HG02884 (cell line): ENCODE measurements at regions not wholly inside any gene's neighbourhood (a gene's known extent, or its start where the extent isn't known, plus 50 kb on each side); places are given as distances from the start of the nearest gene placed in this dataset.
A peak's percentile ranks its signal among the peaks of the same experiment; 100 is the strongest.

Source experiments
- ATAC-seq: cut with Tn5 transposase; IDR thresholded peaks from one replicate; pipeline ENCODE4 v1.9.1; 2021; ENCODE audit warnings: mild to moderate bottlenecking, moderate library complexity; ENCODE audit not compliant: unreplicated experiment

DNA sequence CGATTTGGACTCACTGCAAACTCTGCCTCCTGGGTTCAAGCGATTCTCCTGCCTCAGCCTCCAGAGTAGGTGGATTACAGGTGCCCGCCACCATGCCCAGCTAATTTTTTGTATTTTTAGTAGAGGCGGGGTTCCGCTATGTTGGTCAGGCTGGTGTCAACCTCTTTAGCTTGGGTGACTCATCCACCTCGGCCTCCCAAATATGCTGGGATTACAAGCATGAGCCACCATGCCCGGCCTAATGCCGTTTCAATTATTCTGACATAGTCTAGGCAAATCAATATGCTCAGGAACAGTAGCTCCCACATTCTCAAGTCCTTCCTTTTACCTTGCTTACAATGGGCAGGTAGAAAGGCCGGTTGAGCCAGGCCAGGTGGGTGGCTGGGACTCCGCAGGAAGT, 82.0 kb upstream of the EEA1 start:
- no peak for ATAC-seq

GRCh38 chr12:93015871-93016751, 87.0 kb upstream of the EEA1 start:
- no peak for ATAC-seq

DNA sequence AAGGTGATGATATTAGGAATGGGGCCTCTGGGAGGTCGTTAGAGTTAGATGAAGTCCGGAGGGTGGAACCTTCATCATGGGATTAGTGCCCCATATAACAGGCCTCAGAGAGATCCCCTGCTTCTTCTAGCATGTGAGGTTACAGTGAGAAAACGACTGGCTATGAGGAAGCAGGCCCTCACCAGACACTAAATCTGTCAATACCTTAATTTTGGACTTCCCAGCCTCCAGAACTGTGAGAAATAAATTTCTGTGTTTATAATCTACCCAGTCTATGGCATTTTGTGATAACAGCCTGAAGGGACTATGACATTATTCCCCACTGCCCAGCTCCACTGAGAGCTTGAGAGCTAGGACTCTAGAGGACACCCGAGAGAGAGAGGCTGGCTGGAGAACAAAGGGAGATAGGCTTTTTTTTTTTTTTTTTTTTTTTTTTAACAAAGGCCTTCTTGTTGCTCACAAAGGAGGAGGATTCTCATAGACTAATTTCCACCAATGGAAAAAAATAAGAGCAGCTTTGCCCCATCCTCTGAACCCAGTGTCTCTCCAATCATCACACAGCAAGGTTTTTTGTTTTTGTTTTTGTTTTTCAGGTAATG, 87.8 kb upstream of the EEA1 start:
- no peak for ATAC-seq

DNA sequence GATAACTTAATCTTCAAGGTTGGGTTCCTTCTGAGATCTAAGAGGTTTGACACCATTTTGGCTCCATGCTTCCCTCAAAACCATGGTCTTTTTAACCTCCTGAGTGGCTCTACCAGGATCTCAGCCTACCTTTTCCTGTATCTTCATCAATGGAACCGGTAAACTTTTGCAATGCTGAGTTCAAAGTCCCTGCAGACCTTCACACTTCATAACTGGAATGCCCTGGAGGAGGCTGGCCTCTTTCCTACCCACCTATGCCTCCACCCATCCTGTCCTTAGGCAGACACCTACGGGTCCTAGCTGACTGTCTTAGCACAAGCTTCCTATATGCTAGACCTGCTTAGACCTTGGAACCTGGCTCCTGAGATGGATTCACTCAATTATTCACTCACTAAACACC, 89.5 kb upstream of the EEA1 start:
- ATAC-seq, result no peak

DNA sequence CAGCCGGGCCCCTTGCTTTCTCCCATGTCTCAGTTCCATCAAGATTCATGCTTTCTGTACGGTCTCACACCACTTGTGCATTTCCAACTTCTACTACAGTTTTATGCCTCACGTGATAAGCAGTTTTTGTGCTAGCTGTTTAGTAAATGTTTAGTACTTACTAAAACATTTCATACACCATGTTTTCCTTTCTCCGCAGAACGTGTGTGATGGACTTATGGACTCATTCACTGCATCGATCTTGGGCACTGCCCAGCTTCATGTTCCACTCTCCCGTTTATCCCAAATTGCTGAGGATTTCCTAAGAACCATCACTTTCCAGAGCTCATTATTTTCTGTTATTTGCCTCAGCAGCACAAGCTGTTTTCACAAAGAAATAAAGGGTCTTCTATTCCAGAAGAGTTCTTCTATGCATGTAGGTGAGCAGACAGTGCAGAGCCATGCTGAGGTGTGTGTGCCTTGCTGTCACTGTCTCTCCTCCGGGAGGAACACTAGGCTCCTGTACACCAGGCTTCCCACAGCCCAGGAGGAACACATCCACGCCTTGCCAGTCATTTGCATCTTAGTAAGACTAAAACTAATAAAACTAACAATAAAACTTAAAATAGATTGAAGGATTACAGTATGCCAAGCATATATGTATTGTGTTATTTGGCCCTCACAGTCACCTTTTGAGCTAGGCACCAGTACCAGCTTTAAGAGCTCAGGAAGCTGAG, 90.3 kb upstream of the EEA1 start:
- ATAC-seq, result no peak

DNA sequence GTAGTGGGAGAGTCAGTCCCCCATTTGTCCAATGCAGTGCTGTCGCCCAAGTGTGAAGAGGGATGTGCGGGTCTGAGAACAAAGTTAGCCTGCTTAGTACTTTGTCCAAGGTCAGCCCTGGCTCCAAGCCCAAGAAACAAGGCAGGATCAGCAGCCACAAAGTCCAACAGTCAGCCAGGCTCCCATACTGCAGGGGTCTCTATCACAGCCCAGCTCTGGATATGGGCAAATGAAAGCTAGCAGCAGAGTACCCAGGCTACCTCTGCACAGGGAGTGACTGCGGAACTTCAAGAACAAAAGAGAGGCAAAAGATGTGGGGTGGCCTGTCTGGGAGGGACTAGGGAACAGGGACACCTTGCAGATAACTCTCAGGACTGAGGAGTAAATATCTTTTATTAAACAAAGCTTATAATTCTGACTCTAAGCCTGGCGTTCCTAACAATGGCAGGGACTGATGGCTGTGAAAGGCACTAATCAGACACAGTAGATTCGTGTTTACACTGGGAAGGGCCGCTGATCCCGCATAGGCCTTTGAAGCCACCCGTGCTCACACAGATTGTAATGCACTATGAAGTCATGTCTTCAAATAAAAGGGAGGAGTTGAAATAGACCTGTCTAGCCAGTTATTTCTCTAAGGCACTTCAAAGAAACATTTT, 91.0 kb upstream of the EEA1 start:
- no peak for ATAC-seq

DNA sequence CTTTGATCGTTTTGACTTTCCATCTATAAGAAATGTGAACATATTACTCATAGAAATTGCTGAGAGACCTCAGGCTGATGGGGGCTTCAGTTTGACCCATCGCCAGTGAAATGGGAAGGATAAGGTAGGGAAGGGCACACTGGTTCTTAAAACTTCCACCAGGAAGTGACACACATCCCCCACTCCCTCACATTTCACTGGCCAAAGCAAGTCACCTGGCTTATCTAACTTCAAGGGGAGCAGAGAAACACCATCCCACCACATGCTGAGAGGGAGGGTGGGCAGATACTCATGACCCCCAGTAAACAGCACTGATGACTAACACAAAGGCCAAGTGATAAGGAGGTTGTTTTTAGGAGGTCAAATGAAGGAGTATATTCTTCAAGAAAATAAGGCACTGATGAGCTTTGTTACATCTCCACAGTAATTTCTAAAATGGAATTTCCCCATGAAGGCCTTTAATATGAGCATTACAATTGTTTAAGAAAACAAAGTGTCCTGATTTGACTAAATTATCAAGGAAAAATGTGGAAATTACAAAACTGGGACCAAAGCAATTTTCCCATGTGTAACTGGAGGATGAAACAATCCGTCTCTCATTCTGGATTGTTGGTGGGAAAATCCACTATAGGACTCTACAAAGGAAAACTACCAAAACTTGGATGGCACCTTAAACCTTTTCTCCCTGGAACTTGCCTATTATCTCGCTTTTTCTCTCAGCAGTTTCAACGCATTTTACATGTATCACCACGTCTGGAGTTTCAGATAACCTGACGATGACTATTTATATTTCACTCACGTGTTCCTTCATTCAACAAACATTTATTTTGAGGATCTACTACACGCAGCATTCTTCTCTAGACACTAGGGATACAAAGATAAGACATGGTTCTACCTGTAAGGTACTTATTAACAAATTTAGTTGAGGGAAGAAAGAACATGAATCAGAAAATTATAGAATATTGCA, 91.8 kb upstream of the EEA1 start:
- ATAC-seq, result no peak

- no peak for ATAC-seq
These were observed 93.7 kb upstream of the EEA1 start for GRCh38 chr12:93022603-93023340.

DNA sequence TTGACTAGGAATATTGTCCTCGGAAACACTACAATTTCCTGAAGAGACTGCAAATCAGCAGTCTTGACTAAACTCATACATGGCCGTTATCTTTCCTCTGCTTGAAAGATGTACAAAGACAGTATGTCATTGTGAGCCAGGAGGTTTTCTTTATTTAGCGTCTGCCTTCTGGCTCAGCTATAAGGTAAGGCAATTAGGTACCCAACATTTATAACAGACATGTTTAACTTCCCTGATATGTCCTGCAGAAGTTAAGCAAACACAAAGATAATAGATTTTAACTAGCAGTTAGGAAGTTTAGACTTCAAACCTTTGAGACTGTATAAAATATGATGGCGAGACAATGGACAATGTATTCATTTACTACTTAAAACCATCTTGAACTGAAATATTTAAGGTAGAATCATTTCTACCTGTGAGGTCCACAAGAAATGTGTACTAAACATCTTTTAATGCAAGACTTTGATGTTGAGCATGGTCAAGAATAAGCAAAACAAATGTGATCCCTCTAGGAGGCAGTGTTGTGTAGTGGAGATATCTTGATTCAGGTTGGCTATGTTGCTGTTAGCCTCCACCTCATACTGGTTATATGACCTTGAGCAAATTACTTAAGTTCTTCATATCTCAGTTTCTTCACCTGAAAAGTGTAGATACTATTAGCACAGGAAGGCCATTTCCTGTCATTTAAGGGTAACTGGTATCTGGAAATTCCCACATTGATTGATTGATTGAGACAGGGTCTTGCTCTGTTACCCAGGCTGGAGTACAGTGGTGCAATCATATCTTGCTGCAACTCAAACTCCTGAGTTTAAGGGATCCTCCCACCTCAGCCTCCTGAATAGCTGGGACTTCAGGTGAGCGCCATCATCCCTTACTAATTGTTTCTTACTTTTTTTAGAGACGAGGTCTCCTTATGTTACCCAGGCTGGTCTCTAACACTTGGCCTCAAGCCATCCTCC, 96.3 kb upstream of the EEA1 start:
- ATAC-seq, result peak; percentile 63

DNA sequence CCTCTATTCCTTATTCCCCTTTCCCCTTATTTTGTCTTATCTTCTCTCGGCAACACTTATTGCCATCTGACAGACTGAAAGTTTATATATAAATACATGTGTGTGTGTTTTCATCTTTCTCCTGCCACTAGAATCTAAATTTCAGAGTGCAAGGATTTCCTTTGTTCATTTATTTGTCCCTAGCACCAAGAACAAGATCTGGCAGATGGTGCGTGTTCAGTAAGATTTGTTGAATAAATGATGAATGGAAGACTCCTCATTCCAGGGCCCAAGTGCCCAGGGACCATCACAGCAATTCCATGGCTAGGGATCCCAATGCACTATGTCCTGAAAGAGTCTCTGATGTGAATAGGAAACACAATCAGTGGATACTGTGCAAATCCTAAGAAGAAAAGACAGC, 97.9 kb upstream of the EEA1 start:
- ATAC-seq, result no peak

- ATAC-seq, result no peak
These were observed 100.0 kb upstream of the EEA1 start for GRCh38 chr12:93029091-93029490.

DNA sequence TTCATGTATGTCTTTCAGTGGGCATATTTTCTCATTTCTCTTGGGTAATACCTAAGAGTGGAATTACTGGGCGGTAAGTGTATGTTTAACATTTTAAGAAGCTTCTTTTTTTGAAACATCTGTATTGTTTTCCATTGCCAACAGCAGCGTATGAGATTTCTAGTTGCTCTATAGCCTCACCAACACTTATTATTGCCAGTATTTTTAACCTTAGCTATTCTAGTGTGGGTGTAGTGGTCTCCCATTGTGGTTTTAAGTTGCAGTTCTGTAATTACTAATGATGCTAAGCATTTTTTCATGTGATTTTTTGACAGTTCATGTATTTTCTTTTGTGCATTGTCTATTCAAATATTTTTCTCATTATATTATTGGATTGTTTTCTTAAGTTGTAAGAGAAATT, 101.9 kb upstream of the EEA1 start:
- no peak for ATAC-seq

DNA sequence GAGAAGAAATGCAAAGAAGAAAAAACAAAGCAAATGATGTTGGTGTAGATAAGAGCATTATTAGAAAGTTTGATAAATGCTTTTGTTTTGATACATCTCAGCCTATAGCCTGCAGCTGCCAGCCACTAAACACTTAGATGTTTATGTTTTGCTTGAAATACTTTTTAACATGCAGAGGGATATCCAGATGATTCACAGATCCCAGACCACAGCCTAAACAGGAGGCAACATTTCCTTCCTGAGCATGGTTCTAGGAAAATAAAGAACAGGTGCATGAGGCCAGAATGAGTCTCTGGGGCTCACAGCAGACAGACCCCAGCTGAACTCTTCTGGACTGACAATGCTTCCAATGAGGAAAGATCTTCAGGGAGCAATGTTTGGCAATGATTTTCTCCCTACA, 103.7 kb upstream of the EEA1 start:
- ATAC-seq, result no peak

DNA sequence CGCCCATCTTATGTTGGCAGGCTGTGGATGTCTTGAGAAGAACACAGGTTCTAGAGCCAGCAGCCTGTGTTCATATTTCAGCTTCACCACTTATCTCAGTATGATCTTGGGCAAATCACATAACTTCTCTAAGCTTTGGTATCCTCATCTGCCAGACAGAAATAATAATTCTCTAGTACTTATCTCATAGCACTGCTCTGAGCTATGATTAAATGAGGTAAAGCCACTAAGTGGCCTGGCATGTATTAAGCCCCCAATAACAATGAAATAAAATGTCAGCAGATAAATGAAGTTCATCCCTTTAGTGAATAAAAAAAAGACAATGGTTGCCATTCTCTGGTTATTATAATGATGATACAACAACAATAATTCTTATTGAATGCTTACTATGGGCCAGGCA, 104.9 kb upstream of the EEA1 start:
- ATAC-seq, result no peak

DNA sequence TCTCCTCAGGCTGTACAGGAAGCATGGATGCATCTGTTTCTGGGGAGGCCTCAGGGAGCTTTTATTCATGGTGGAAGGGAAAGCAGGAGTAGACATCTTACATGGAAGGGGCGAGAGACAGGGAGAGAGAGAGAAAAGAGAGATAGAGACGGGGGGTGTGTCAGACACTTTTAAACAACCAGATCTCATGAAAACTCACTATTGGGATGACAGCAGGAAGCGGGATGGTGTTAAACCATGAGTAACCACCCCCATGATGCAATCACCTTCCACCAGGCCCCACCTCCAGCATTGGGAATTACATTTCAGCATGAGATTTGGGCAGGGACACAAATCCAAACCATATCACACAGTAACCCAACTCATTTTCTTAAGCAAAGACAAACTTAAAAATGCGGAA, 110.0 kb upstream of the EEA1 start:
- no peak for ATAC-seq

GRCh38 chr12:93039930-93040329, 110.8 kb upstream of the EEA1 start:
- ATAC-seq, result no peak

- no peak for ATAC-seq
These were observed 111.3 kb upstream of the EEA1 start for GRCh38 chr12:93040367-93040766.

DNA sequence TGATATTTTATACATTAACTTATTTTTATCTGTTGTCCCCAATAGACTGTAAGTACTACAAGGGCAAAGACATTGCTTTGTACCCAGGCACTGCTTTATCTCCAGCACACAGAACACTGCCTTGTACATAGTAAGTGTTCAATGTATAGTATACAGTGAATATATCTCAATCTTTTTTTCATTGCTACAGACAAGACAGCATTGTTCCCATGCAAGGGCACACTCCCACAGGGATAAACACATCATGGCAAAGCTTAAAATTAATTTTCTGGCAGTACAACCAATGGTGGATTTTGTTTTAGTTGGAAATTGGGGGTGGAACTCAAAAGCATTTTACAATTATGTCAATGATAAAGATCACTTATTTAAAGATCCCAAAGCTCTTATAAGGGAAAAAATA, 112.3 kb upstream of the EEA1 start:
- ATAC-seq, result no peak

DNA sequence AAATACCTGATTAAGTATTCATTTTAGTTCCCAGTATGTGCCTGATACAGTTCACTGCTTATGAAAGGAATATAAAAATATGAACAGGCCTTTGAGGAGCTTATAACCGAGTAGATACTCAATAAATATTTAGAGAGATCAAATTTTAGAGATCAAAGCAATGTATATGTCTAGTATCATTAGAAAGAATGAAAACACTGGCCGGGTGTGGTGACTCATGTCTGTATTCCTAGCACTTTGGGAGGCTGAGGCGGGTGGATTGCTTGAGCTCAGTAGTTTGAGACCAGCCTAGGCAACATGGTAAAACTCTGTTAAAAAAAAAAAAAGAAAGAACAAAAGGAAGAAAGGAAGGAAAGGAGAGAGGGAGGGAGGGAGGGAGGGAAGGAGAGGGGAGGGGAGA, 113.2 kb upstream of the EEA1 start:
- no peak for ATAC-seq
